Retinal pigment epithelial cell (primary cell): ENCODE measurements at regions not wholly inside any gene's neighbourhood (a gene's known extent, or its start where the extent isn't known, plus 50 kb on each side); places are given as distances from the start of the nearest gene placed in this dataset.

Experiments used
- DNase-seq: peaks from one replicate; pipeline ENCODE4 v3.0.0-alpha.2; 2010; ENCODE audit warnings: low read depth
- H3K4me3 ChIP-seq: 2 replicates; pipeline ENCODE4 v1.5.1; 2011; ENCODE audit warnings: mild to moderate bottlenecking, low read length, control low read depth, moderate library complexity
- TF ChIP-seq, protein P1 (sequence below): conservative IDR thresholded peaks from 2 replicates; pipeline ENCODE4 v1.5.1; 2011; ENCODE audit warnings: low read depth, low read length, control low read depth, inconsistent platforms

DNA sequence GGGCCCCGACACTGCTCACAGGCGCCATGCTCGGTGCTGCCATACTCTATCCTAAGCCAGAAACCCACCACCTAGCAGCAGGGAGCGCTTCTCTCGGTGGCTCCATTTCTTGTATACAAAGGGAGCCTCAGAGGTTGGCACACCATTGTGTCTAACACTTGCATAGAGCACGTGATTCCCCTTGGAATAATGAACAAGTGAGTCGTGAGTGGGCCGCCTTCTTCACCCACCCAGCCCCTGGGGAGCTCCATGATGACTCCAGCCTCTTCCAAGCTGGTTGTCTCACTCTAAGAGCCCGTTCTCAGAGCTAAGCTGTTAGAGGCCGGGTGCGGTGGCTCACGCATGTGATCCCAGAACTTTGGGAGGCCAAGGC is 82.3 kb upstream of the ZNF469 start:
- no peak overlapping the region for H3K4me3 ChIP-seq
- no peak for DNase-seq
- TF ChIP-seq, protein P1, sequence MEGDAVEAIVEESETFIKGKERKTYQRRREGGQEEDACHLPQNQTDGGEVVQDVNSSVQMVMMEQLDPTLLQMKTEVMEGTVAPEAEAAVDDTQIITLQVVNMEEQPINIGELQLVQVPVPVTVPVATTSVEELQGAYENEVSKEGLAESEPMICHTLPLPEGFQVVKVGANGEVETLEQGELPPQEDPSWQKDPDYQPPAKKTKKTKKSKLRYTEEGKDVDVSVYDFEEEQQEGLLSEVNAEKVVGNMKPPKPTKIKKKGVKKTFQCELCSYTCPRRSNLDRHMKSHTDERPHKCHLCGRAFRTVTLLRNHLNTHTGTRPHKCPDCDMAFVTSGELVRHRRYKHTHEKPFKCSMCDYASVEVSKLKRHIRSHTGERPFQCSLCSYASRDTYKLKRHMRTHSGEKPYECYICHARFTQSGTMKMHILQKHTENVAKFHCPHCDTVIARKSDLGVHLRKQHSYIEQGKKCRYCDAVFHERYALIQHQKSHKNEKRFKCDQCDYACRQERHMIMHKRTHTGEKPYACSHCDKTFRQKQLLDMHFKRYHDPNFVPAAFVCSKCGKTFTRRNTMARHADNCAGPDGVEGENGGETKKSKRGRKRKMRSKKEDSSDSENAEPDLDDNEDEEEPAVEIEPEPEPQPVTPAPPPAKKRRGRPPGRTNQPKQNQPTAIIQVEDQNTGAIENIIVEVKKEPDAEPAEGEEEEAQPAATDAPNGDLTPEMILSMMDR = no peak

DNA sequence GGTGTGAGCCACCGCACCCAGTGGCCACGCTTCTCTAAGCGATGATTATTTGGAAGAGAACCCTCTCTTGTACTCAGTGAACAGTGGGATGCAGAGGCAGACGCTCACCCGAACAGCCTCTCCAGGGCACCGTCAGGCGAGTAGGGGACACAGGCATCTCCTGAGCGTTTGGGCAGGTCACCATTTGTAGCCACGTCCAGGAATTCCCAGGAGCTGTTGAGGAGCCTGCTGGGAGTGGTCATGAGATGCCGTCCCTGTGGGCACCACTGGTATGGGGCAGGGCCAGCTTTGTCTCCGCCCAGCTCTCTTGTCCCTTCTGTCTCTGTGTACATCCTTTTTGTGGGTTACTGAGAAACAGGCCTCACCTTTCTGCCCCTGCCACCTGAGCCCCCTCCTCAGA is 81.3 kb upstream of the ZNF469 start:
- TF ChIP-seq, protein P1 = no peak

DNA sequence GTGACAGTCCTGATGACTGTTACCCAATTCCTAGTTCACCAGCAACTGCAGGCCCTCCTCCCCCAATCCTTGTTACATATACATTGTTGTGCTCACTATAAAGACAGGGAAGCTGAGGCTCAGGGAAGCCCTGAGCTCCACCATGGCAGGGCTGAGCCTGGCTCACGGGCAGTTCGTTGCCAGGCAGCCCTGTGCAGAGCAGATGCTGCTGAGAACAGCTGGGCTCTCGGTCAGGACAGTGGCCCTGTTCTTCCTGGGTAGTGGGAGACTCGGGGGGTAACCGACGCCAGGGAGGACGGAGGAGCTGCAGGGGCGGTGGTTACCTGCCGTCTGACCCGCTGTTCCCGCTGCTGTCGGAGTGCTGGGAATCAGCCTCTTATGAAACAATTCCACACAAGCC is 80.9 kb upstream of the ZNF469 start:
- TF ChIP-seq, protein P1 = no peak
- H3K4me3 ChIP-seq = no peak overlapping the region
- DNase-seq = no peak

More for the DNA sequence above, 81.3 kb upstream of the ZNF469 start:
- no peak overlapping the region for H3K4me3 ChIP-seq
- DNase-seq = no peak

DNA sequence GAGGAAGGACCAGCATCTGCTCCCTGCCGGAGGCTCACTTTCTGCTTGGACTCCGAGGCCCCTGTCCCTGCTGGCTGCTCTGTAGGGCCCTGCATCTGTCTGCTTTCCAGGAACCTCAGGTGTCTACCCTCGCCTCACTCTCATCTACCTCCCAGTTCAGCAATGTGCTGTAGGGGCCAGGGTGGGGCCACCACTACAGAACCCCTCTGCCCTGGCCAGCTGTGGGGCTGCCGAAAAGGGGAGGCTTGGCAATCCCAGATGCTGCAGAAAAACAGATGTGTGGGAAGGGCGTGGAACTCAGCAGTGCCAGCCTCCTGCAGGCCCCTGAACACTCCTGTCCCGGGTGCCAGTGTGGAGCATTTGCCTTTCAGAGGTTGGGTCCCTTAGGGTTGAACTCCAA is 80.1 kb upstream of the ZNF469 start:
- no peak overlapping the region for H3K4me3 ChIP-seq
- TF ChIP-seq, protein P1 = no peak
- DNase-seq = no peak

DNA sequence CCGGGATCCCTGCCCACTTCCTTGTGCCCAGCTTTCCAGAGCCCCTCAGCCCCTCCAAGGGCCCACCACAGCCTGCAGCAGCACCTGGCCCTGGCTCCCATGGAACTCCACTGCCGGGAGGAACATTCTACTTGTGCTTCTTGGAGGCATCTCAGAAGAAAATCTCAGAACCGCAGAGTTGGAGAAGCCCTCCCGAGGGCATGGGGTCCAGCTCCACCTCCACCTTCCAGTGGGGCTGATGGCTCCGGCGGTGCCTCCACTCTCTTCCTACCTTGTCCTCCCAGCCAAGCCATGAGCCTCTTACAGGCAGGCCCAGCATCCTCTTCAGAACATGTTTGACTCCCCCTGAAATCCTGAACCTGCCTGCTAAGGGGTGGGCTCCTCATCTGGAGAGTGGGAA is 79.4 kb upstream of the ZNF469 start:
- no peak for DNase-seq
- TF ChIP-seq, protein P1 = no peak
- no peak overlapping the region for H3K4me3 ChIP-seq

DNA sequence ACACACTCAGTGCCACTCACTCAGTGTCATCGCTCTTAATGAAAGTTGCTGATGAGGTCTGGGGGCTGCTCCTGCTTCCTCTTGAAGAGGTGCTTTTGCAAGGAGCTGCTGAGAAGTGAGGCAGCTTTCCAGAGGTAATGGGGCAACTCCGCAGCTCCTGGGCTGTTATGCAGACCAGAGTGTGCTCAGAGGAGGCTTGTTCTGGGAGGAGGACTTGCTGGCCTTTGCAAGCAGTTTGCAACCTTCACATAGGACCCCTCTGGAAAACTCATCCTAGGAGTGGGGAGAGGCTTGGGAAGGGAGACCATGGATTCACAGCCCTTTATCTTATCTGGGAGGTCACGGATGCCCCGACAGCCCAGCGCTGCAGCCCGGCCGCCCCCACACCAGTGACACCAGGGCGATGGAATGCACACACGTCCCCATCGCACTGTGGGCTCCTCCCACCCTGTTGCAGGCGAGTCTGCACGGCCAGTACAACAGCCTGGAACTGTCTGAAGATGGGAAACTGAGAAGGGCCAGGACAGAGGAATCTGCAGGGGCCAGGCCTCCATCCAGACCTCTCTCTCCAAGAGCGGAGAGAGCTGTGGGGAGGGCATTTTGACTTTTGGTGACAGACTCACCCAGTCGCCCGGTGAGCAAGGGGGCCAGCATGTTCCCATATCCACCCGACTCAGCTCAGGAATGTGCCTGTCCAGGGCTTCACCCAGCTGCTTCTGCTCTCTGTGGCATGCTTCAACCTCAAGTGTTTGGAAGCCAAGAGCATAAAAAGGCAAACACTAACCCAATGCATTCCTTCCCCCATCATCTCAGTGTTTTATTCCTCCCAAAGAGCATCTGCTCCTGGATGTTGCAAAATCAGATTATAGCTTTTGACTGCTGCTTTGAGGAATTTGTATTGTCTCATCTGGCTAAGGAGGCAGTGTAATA is 78.6 kb upstream of the ZNF469 start:
- TF ChIP-seq, protein P1 = no peak
- no peak for DNase-seq
- no peak overlapping the region for H3K4me3 ChIP-seq

DNA sequence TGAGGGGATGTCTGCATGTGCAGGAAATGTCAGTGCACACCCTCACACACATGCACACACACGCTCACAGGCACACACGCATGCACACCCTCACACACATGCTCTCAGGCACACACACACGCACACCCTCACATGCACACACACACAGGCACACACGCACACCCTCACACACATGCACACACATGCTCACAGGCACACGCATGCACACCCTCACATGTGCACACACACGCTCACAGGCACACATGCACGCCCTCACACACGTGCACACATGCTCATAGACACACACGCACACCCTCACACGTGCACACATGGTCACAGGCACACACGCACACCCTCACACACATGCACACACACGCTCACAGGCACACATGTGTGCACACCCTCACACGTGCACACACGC is 77.6 kb upstream of the ZNF469 start:
- TF ChIP-seq, protein P1 = no peak
- DNase-seq = no peak
- H3K4me3 ChIP-seq = no peak overlapping the region
